ENCODE measurements at regions not wholly inside any gene's neighbourhood (a gene's known extent, or its start where the extent isn't known, plus 50 kb on each side); places are given as distances from the start of the nearest gene placed in this dataset.

DNA sequence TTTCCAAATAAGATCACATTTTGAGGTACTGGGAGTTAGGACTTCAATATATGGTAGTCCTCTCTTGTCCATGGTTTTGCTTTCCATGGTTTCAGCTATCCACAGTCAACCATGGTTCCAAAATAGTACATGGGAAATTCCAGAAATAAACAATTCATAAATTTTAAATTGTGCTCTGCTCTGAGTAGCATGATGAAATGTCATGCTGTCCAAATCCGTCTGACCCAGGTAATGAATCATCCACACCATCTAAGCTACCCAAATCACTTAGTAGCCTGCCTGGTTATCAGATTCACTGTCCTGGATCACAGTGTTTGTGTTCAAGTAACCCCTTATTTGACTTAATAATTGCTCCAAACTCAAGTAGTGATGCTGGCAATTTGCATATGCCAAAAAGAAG is 197.9 kb downstream of the TMTC3 start:
- TF ChIP-seq CTCF (IDR thresholded peaks at IDR 0.05; ENCODE audit: unreplicated experiment) = no peak
- H3K27me3 Mint-ChIP-seq = no peaks in the 10 kb centered on the region
- H3K9me3 Mint-ChIP-seq (ENCODE audit: low read depth) = no peaks in the 10 kb centered on the region
- H3K4me3 Mint-ChIP-seq (ENCODE audit: low read depth) = no peak overlapping the region
- DNase-seq (ENCODE audit: low spot score, unreplicated experiment) = no peak
- no peak overlapping the region for H3K27ac Mint-ChIP-seq
- peaks cover 7% of the 10 kb centered on the region for H3K4me1 Mint-ChIP-seq (ENCODE audit: low read depth)
- H3K36me3 Mint-ChIP-seq (ENCODE audit: insufficient read depth) = no peaks in the 10 kb centered on the region

DNA sequence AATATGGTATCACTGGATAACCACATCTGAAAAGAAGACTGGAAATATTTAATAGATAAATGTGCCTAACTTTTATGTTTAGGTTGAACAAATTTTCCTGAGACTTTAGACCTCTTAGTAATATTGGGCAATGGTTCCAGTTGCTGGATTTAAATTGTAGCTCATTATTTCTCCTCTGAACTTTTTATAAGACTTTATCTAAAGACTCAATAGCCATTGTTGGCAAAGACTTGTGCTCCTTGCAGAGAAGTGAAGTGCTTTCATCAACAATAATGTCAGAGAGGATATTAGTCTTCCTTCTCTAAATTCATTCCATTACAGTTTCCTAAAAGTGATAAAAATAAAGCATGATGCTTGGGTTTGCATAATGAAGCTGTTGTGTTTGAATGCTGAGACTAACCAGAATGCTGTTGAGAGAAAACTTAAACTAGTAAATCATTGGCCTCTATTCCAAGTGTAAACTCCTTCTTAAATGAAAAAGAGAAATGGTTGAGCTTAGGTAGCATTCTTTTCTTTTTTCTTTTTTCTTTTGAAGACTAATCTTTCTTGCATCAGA is 200.2 kb downstream of the TMTC3 start:
- no peak for TF ChIP-seq CTCF (IDR thresholded peaks at IDR 0.05; ENCODE audit: unreplicated experiment)
- Mint-ChIP-seq H3K27me3 (no peaks in the 10 kb centered on the region), H3K27ac (no peak overlapping the region), H3K4me3 (ENCODE audit: low read depth) (no peak overlapping the region), H3K4me1 (ENCODE audit: low read depth) (no peaks in the 10 kb centered on the region), H3K36me3 (ENCODE audit: insufficient read depth) (no peaks in the 10 kb centered on the region), H3K9me3 (ENCODE audit: low read depth) (no peaks in the 10 kb centered on the region)
- no peak for DNase-seq (ENCODE audit: low spot score, unreplicated experiment)

DNA sequence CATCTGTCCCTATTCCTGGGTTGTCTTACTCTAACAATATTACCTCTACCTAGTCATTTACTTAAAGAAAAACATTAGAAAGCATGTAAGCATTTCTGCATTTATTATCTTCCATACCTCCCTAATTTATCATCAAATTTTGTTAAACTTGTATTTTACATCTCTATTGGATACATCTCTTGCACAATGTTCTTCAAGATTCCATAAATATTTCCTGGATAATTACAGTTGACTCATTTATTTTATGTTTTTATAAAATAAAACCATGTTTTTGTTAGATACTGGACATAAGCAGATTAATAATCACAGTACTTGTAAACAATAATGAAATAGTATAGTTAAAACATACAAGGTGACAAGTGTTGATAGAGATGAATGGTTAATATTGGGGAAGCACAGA is 209.0 kb downstream of the TMTC3 start:
- no peak overlapping the region for H3K27ac Mint-ChIP-seq
- no peak for TF ChIP-seq CTCF (IDR thresholded peaks at IDR 0.05; ENCODE audit: unreplicated experiment)
- DNase-seq (ENCODE audit: low spot score, unreplicated experiment) = no peak
- H3K4me3 Mint-ChIP-seq (ENCODE audit: low read depth) = no peak overlapping the region
- peaks cover 9% of the 10 kb centered on the region for H3K9me3 Mint-ChIP-seq (ENCODE audit: low read depth)
- no peaks in the 10 kb centered on the region for H3K36me3 Mint-ChIP-seq (ENCODE audit: insufficient read depth)
- H3K27me3 Mint-ChIP-seq = no peaks in the 10 kb centered on the region
- H3K4me1 Mint-ChIP-seq (ENCODE audit: low read depth) = no peaks in the 10 kb centered on the region

GRCh38 chr12:88354691-88355090 is 212.6 kb downstream of the TMTC3 start:
- Mint-ChIP-seq H3K4me3 (ENCODE audit: low read depth) (no peak overlapping the region), H3K9me3 (ENCODE audit: low read depth) (no peaks in the 10 kb centered on the region), H3K27me3 (no peaks in the 10 kb centered on the region), H3K27ac (no peak overlapping the region), H3K4me1 (ENCODE audit: low read depth) (no peaks in the 10 kb centered on the region), H3K36me3 (ENCODE audit: insufficient read depth) (no peaks in the 10 kb centered on the region)
- TF ChIP-seq CTCF (IDR thresholded peaks at IDR 0.05; ENCODE audit: unreplicated experiment) = no peak
- DNase-seq (ENCODE audit: low spot score, unreplicated experiment) = no peak

DNA sequence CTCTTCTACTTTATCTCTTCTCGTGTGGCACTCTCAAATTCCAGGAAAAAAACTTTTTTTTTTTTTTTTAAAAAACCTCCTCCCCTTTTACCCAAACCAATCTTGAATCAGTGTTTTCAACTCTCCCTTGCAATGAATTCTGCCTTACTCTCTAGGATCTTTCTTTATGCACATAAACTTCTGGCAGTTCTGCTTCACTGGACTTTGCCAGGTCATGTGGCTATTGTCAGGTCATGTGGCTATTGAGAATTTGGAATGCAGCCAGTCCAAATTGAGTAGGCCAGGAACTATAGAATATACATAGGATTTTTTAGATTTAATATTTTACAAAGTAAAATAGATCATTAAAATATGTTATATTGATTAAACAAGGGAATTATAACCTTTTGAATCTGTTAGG is 218.2 kb downstream of the TMTC3 start:
- peaks cover 6% of the 10 kb centered on the region for H3K9me3 Mint-ChIP-seq (ENCODE audit: low read depth)
- no peaks in the 10 kb centered on the region for H3K36me3 Mint-ChIP-seq (ENCODE audit: insufficient read depth)
- no peak overlapping the region for H3K27ac Mint-ChIP-seq
- no peak overlapping the region for H3K4me3 Mint-ChIP-seq (ENCODE audit: low read depth)
- no peak for DNase-seq (ENCODE audit: low spot score, unreplicated experiment)
- no peak for TF ChIP-seq CTCF (IDR thresholded peaks at IDR 0.05; ENCODE audit: unreplicated experiment)
- no peaks in the 10 kb centered on the region for H3K27me3 Mint-ChIP-seq
- peaks cover 3% of the 10 kb centered on the region for H3K4me1 Mint-ChIP-seq (ENCODE audit: low read depth)
